ENCODE measurements at regions not wholly inside any gene's neighbourhood (a gene's known extent, or its start where the extent isn't known, plus 50 kb on each side); places are given as distances from the start of the nearest gene placed in this dataset.

DNA sequence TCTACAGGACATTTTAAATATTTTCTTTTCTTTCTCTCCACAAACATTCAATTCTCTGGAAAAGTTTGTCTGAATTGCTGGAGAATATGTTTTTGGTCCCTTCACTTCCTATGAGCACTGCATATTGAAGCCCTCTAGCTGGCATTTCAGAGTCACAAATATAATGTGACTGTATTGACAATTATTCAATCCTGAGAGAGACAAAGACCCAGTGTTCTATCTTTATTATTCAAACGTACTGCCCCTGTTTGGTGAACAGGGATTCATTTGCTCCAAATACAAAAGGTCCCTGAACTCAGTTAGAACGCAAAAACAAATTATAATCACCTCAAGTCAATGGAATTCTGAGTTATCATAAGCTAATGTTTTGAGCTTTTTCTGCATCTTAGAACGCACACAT, 173.1 kb upstream of the CDIN1 start:
- H3K36me3 ChIP-seq (ENCODE audit: control insufficient read depth in 2 of 2, insufficient read depth in 2 of 2, low read length in 1 of 2): no peaks in the 10 kb centered on the region
- no peaks in the 10 kb centered on the region for H3K9me3 ChIP-seq (ENCODE audit: control insufficient read depth in 2 of 2, insufficient read depth in 1 of 2, low read length in 1 of 2)
- no peak for DNase-seq (ENCODE audit: low read depth in 6 of 9, low spot score in 9 of 9)
- H3K4me3 ChIP-seq (ENCODE audit: low read length in 2 of 2): no peak overlapping the region
- no peaks in the 10 kb centered on the region for H3K27me3 ChIP-seq (ENCODE audit: control insufficient read depth in 2 of 2, insufficient read depth in 1 of 2, low read length in 1 of 2)
- H3K4me1 ChIP-seq (ENCODE audit: control insufficient read depth in 2 of 2, insufficient read depth in 2 of 2, low read length in 2 of 2): no peaks in the 10 kb centered on the region
- no peak overlapping the region for H3K27ac ChIP-seq (ENCODE audit: low read depth in 1 of 2, low read length in 1 of 2)
- 85% methylated on average over 3 of the region's 3 CpGs for WGBS

GRCh38 chr15:36406911-36407310, 172.5 kb upstream of the CDIN1 start:
- Histone ChIP-seq H3K27ac (ENCODE audit: low read depth in 1 of 2, low read length in 1 of 2) (no peak overlapping the region), H3K27me3 (ENCODE audit: control insufficient read depth in 2 of 2, insufficient read depth in 1 of 2, low read length in 1 of 2) (no peaks in the 10 kb centered on the region), H3K36me3 (ENCODE audit: control insufficient read depth in 2 of 2, insufficient read depth in 2 of 2, low read length in 1 of 2) (no peaks in the 10 kb centered on the region), H3K4me3 (ENCODE audit: low read length in 2 of 2) (no peak overlapping the region), H3K4me1 (ENCODE audit: control insufficient read depth in 2 of 2, insufficient read depth in 2 of 2, low read length in 2 of 2) (no peaks in the 10 kb centered on the region), H3K9me3 (ENCODE audit: control insufficient read depth in 2 of 2, insufficient read depth in 1 of 2, low read length in 1 of 2) (no peaks in the 10 kb centered on the region)
- no peak for DNase-seq (ENCODE audit: low read depth in 6 of 9, low spot score in 9 of 9)
- WGBS: 62% methylated on average over 3 of the region's 3 CpGs

- Histone ChIP-seq H3K9me3 (ENCODE audit: control insufficient read depth in 2 of 2, insufficient read depth in 1 of 2, low read length in 1 of 2) (no peaks in the 10 kb centered on the region), H3K27ac (ENCODE audit: low read depth in 1 of 2, low read length in 1 of 2) (no peak overlapping the region), H3K27me3 (ENCODE audit: control insufficient read depth in 2 of 2, insufficient read depth in 1 of 2, low read length in 1 of 2) (no peaks in the 10 kb centered on the region), H3K4me1 (ENCODE audit: control insufficient read depth in 2 of 2, insufficient read depth in 2 of 2, low read length in 2 of 2) (no peaks in the 10 kb centered on the region), H3K36me3 (ENCODE audit: control insufficient read depth in 2 of 2, insufficient read depth in 2 of 2, low read length in 1 of 2) (no peaks in the 10 kb centered on the region), H3K4me3 (ENCODE audit: low read length in 2 of 2) (no peak overlapping the region)
- 69% methylated on average over 4 of the region's 4 CpGs for WGBS
- DNase-seq (ENCODE audit: low read depth in 6 of 9, low spot score in 9 of 9): no peak
Observed at GRCh38 chr15:36407647-36408046, 171.8 kb upstream of the CDIN1 start.

DNA sequence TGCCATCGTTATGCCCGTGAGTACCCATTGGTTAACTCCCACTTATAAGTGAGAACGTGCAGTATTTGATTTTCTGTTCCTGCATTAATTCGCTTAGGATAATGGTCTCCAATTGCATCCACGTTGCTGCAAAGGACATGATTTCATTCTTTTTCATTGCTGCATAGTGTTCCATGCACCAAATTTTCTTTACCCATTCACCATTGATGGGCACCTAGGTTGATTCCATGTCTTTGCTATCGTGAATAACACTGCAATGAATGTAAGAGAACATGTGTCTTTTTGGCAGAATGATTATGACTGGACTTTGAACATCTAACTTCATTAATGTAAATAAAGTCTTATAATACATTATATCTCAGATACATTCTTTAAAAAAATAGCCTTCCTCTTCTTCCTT, 169.6 kb upstream of the CDIN1 start:
- no peaks in the 10 kb centered on the region for H3K9me3 ChIP-seq (ENCODE audit: control insufficient read depth in 2 of 2, insufficient read depth in 1 of 2, low read length in 1 of 2)
- WGBS: 95% methylated on average over 6 of the region's 6 CpGs
- no peaks in the 10 kb centered on the region for H3K27me3 ChIP-seq (ENCODE audit: control insufficient read depth in 2 of 2, insufficient read depth in 1 of 2, low read length in 1 of 2)
- H3K36me3 ChIP-seq (ENCODE audit: control insufficient read depth in 2 of 2, insufficient read depth in 2 of 2, low read length in 1 of 2): no peaks in the 10 kb centered on the region
- H3K27ac ChIP-seq (ENCODE audit: low read depth in 1 of 2, low read length in 1 of 2): no peak overlapping the region
- no peak overlapping the region for H3K4me3 ChIP-seq (ENCODE audit: low read length in 2 of 2)
- DNase-seq (ENCODE audit: low read depth in 6 of 9, low spot score in 9 of 9): no peak
- no peaks in the 10 kb centered on the region for H3K4me1 ChIP-seq (ENCODE audit: control insufficient read depth in 2 of 2, insufficient read depth in 2 of 2, low read length in 2 of 2)

GRCh38 chr15:36414670-36415069, 164.8 kb upstream of the CDIN1 start:
- Histone ChIP-seq H3K36me3 (ENCODE audit: control insufficient read depth in 2 of 2, insufficient read depth in 2 of 2, low read length in 1 of 2) (no peaks in the 10 kb centered on the region), H3K9me3 (ENCODE audit: control insufficient read depth in 2 of 2, insufficient read depth in 1 of 2, low read length in 1 of 2) (no peaks in the 10 kb centered on the region), H3K4me3 (ENCODE audit: low read length in 2 of 2) (no peak overlapping the region), H3K27ac (ENCODE audit: low read depth in 1 of 2, low read length in 1 of 2) (no peak overlapping the region), H3K4me1 (ENCODE audit: control insufficient read depth in 2 of 2, insufficient read depth in 2 of 2, low read length in 2 of 2) (no peaks in the 10 kb centered on the region), H3K27me3 (ENCODE audit: control insufficient read depth in 2 of 2, insufficient read depth in 1 of 2, low read length in 1 of 2) (no peaks in the 10 kb centered on the region)
- 93% methylated on average over 5 of the region's 5 CpGs for WGBS
- no peak for DNase-seq (ENCODE audit: low read depth in 6 of 9, low spot score in 9 of 9)

DNA sequence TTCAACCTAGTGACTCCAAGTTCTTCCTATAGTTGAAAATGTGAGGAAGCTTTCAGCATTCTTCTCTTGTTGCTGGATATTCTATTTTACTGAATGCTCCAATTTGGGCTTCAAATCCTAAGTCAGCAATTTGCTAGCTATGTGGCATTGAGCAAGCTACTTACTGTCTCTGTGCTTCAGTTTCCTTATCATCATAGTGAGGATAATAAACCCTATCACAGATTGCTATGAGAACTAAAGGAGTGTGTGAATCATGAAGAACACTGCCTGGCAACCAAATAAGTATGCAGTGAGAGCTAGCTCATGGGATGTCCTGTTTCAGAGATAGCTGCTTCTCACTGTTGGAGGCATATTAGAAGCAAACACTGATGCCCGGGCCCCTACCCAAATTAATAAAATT, 163.8 kb upstream of the CDIN1 start:
- no peaks in the 10 kb centered on the region for H3K4me1 ChIP-seq (ENCODE audit: control insufficient read depth in 2 of 2, insufficient read depth in 2 of 2, low read length in 2 of 2)
- 94% methylated on average over 1 of the region's 1 CpG for WGBS
- H3K9me3 ChIP-seq (ENCODE audit: control insufficient read depth in 2 of 2, insufficient read depth in 1 of 2, low read length in 1 of 2): no peaks in the 10 kb centered on the region
- no peak overlapping the region for H3K27ac ChIP-seq (ENCODE audit: low read depth in 1 of 2, low read length in 1 of 2)
- no peaks in the 10 kb centered on the region for H3K36me3 ChIP-seq (ENCODE audit: control insufficient read depth in 2 of 2, insufficient read depth in 2 of 2, low read length in 1 of 2)
- DNase-seq (ENCODE audit: low read depth in 6 of 9, low spot score in 9 of 9): no peak
- no peaks in the 10 kb centered on the region for H3K27me3 ChIP-seq (ENCODE audit: control insufficient read depth in 2 of 2, insufficient read depth in 1 of 2, low read length in 1 of 2)
- no peak overlapping the region for H3K4me3 ChIP-seq (ENCODE audit: low read length in 2 of 2)

DNA sequence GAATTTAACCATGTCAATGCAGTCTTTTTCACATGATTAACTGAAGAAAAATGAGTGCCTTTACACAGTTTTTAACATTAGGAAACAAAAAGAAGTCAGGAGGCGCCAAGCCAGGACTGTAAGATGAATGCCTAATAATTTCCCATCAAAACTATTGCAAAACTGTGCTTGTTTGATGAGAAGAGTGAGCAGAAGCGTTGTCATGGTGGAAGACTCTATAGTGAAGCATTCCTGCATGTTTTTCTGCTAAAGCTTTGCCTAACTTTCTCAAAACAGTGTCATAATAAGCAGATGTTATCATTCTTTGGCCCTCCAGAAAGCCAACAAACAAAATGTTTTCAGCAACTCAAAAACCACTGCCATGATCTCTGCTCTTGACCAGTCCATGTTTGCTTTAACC, 156.8 kb upstream of the CDIN1 start:
- H3K4me3 ChIP-seq (ENCODE audit: low read length in 2 of 2): no peak overlapping the region
- DNase-seq (ENCODE audit: low read depth in 6 of 9, low spot score in 9 of 9): no peak
- H3K9me3 ChIP-seq (ENCODE audit: control insufficient read depth in 2 of 2, insufficient read depth in 1 of 2, low read length in 1 of 2): no peaks in the 10 kb centered on the region
- H3K27ac ChIP-seq (ENCODE audit: low read depth in 1 of 2, low read length in 1 of 2): no peak overlapping the region
- H3K4me1 ChIP-seq (ENCODE audit: control insufficient read depth in 2 of 2, insufficient read depth in 2 of 2, low read length in 2 of 2): no peaks in the 10 kb centered on the region
- no peaks in the 10 kb centered on the region for H3K36me3 ChIP-seq (ENCODE audit: control insufficient read depth in 2 of 2, insufficient read depth in 2 of 2, low read length in 1 of 2)
- H3K27me3 ChIP-seq (ENCODE audit: control insufficient read depth in 2 of 2, insufficient read depth in 1 of 2, low read length in 1 of 2): no peaks in the 10 kb centered on the region
- 89% methylated on average over 2 of the region's 2 CpGs for WGBS

- no peak overlapping the region for H3K27ac ChIP-seq (ENCODE audit: low read depth in 1 of 2, low read length in 1 of 2)
- H3K4me1 ChIP-seq (ENCODE audit: control insufficient read depth in 2 of 2, insufficient read depth in 2 of 2, low read length in 2 of 2): no peaks in the 10 kb centered on the region
- no peaks in the 10 kb centered on the region for H3K27me3 ChIP-seq (ENCODE audit: control insufficient read depth in 2 of 2, insufficient read depth in 1 of 2, low read length in 1 of 2)
- DNase-seq (ENCODE audit: low read depth in 6 of 9, low spot score in 9 of 9): no peak
- no peaks in the 10 kb centered on the region for H3K9me3 ChIP-seq (ENCODE audit: control insufficient read depth in 2 of 2, insufficient read depth in 1 of 2, low read length in 1 of 2)
- 94% methylated on average over 4 of the region's 4 CpGs for WGBS
- H3K4me3 ChIP-seq (ENCODE audit: low read length in 2 of 2): no peak overlapping the region
- no peaks in the 10 kb centered on the region for H3K36me3 ChIP-seq (ENCODE audit: control insufficient read depth in 2 of 2, insufficient read depth in 2 of 2, low read length in 1 of 2)
Observed at GRCh38 chr15:36426691-36427090, 152.7 kb upstream of the CDIN1 start.

GRCh38 chr15:36428102-36428845, 151.2 kb upstream of the CDIN1 start:
- no peak for DNase-seq (ENCODE audit: low read depth in 6 of 9, low spot score in 9 of 9)
- Histone ChIP-seq H3K27me3 (ENCODE audit: control insufficient read depth in 2 of 2, insufficient read depth in 1 of 2, low read length in 1 of 2) (no peaks in the 10 kb centered on the region), H3K4me3 (ENCODE audit: low read length in 2 of 2) (no peak overlapping the region), H3K9me3 (ENCODE audit: control insufficient read depth in 2 of 2, insufficient read depth in 1 of 2, low read length in 1 of 2) (no peaks in the 10 kb centered on the region), H3K27ac (ENCODE audit: low read depth in 1 of 2, low read length in 1 of 2) (no peak overlapping the region), H3K36me3 (ENCODE audit: control insufficient read depth in 2 of 2, insufficient read depth in 2 of 2, low read length in 1 of 2) (no peaks in the 10 kb centered on the region), H3K4me1 (ENCODE audit: control insufficient read depth in 2 of 2, insufficient read depth in 2 of 2, low read length in 2 of 2) (no peaks in the 10 kb centered on the region)
- whole genome bisulfite sequencing: 94% methylated on average over 4 of the region's 4 CpGs
